ENCODE measurements at regions not wholly inside any gene's neighbourhood (a gene's known extent, or its start where the extent isn't known, plus 50 kb on each side); places are given as distances from the start of the nearest gene placed in this dataset.
"Not testable (repeated sequence)": the region's sequence is repeated elsewhere in the genome, so short reads cannot be mapped to it uniquely, and the experiment has no call there.

- Histone ChIP-seq H3K27me3 (ENCODE audit: low read depth, low read length) (no peaks in the 10 kb centered on the region), H3K4me1 (ENCODE audit: control insufficient read depth in 1 of 2, insufficient read depth in 2 of 2, low read length in 2 of 2) (no peaks in the 10 kb centered on the region), H3K4me3 (ENCODE audit: low read depth in 1 of 2, low read length in 2 of 2) (no peak overlapping the region), H3K27ac (ENCODE audit: low read length) (no peak overlapping the region), H3K36me3 (ENCODE audit: control insufficient read depth in 1 of 2, insufficient read depth in 2 of 2, low read length in 2 of 2) (no peaks in the 10 kb centered on the region), H3K9me3 (ENCODE audit: control insufficient read depth in 1 of 2, low read length in 2 of 2) (no peaks in the 10 kb centered on the region)
These were observed 106.8 kb upstream of the PDE10A start for GRCh38 chr6:165769884-165770283.

- Histone ChIP-seq H3K4me3 (ENCODE audit: low read depth in 1 of 2, low read length in 2 of 2) (no peak overlapping the region), H3K36me3 (ENCODE audit: control insufficient read depth in 1 of 2, insufficient read depth in 2 of 2, low read length in 2 of 2) (no peaks in the 10 kb centered on the region), H3K27ac (ENCODE audit: low read length) (no peak overlapping the region), H3K4me1 (ENCODE audit: control insufficient read depth in 1 of 2, insufficient read depth in 2 of 2, low read length in 2 of 2) (no peaks in the 10 kb centered on the region), H3K27me3 (ENCODE audit: low read depth, low read length) (no peaks in the 10 kb centered on the region), H3K9me3 (ENCODE audit: control insufficient read depth in 1 of 2, low read length in 2 of 2) (no peaks in the 10 kb centered on the region)
These were observed 106.4 kb upstream of the PDE10A start for GRCh38 chr6:165769401-165769800.

GRCh38 chr6:165768961-165769360, 105.9 kb upstream of the PDE10A start:
- no peaks in the 10 kb centered on the region for H3K9me3 ChIP-seq (ENCODE audit: control insufficient read depth in 1 of 2, low read length in 2 of 2)
- no peaks in the 10 kb centered on the region for H3K27me3 ChIP-seq (ENCODE audit: low read depth, low read length)
- no peak overlapping the region for H3K4me3 ChIP-seq (ENCODE audit: low read depth in 1 of 2, low read length in 2 of 2)
- H3K36me3 ChIP-seq (ENCODE audit: control insufficient read depth in 1 of 2, insufficient read depth in 2 of 2, low read length in 2 of 2): no peaks in the 10 kb centered on the region
- no peak overlapping the region for H3K27ac ChIP-seq (ENCODE audit: low read length)
- H3K4me1 ChIP-seq (ENCODE audit: control insufficient read depth in 1 of 2, insufficient read depth in 2 of 2, low read length in 2 of 2): no peaks in the 10 kb centered on the region

GRCh38 chr6:165767228-165767627, 104.2 kb upstream of the PDE10A start:
- H3K4me1 ChIP-seq (ENCODE audit: control insufficient read depth in 1 of 2, insufficient read depth in 2 of 2, low read length in 2 of 2): no peaks in the 10 kb centered on the region
- no peak overlapping the region for H3K27ac ChIP-seq (ENCODE audit: low read length)
- H3K36me3 ChIP-seq (ENCODE audit: control insufficient read depth in 1 of 2, insufficient read depth in 2 of 2, low read length in 2 of 2): no peaks in the 10 kb centered on the region
- H3K4me3 ChIP-seq (ENCODE audit: low read depth in 1 of 2, low read length in 2 of 2): no peak overlapping the region
- peaks cover 0 to 6% of the 10 kb centered on the region in 2 donors for H3K9me3 ChIP-seq (ENCODE audit: control insufficient read depth in 1 of 2, low read length in 2 of 2)
- H3K27me3 ChIP-seq (ENCODE audit: low read depth, low read length): no peaks in the 10 kb centered on the region

- Histone ChIP-seq H3K27me3 (ENCODE audit: low read depth, low read length) (no peaks in the 10 kb centered on the region), H3K9me3 (ENCODE audit: control insufficient read depth in 1 of 2, low read length in 2 of 2) (peaks cover 0 to 9% of the 10 kb centered on the region in 2 donors), H3K4me1 (ENCODE audit: control insufficient read depth in 1 of 2, insufficient read depth in 2 of 2, low read length in 2 of 2) (no peaks in the 10 kb centered on the region), H3K36me3 (ENCODE audit: control insufficient read depth in 1 of 2, insufficient read depth in 2 of 2, low read length in 2 of 2) (no peaks in the 10 kb centered on the region), H3K27ac (ENCODE audit: low read length) (no peak overlapping the region), H3K4me3 (ENCODE audit: low read depth in 1 of 2, low read length in 2 of 2) (no peak overlapping the region)
These were observed 103.4 kb upstream of the PDE10A start for GRCh38 chr6:165766457-165766856.

- H3K9me3 ChIP-seq (ENCODE audit: control insufficient read depth in 1 of 2, low read length in 2 of 2): peaks cover 0 to 11% of the 10 kb centered on the region in 2 donors
- no peak overlapping the region for H3K27ac ChIP-seq (ENCODE audit: low read length)
These were observed 103.0 kb upstream of the PDE10A start for GRCh38 chr6:165766026-165766425.

GRCh38 chr6:165765256-165765655, 102.2 kb upstream of the PDE10A start:
- not testable (repeated sequence) for H3K36me3 ChIP-seq (ENCODE audit: control insufficient read depth in 1 of 2, insufficient read depth in 2 of 2, low read length in 2 of 2); H3K27ac ChIP-seq (ENCODE audit: low read length); H3K4me3 ChIP-seq (ENCODE audit: low read depth in 1 of 2, low read length in 2 of 2); H3K27me3 ChIP-seq (ENCODE audit: low read depth, low read length); H3K4me1 ChIP-seq (ENCODE audit: control insufficient read depth in 1 of 2, insufficient read depth in 2 of 2, low read length in 2 of 2)
- peaks cover 0 to 12% of the 10 kb centered on the region in 2 donors for H3K9me3 ChIP-seq (ENCODE audit: control insufficient read depth in 1 of 2, low read length in 2 of 2)

More at GRCh38 chr6:165766026-165766425, 103.0 kb upstream of the PDE10A start:
- H3K27me3 ChIP-seq (ENCODE audit: low read depth, low read length): no peaks in the 10 kb centered on the region
- no peak overlapping the region for H3K4me3 ChIP-seq (ENCODE audit: low read depth in 1 of 2, low read length in 2 of 2)
- H3K36me3 ChIP-seq (ENCODE audit: control insufficient read depth in 1 of 2, insufficient read depth in 2 of 2, low read length in 2 of 2): no peaks in the 10 kb centered on the region
- no peaks in the 10 kb centered on the region for H3K4me1 ChIP-seq (ENCODE audit: control insufficient read depth in 1 of 2, insufficient read depth in 2 of 2, low read length in 2 of 2)

- H3K27ac ChIP-seq (ENCODE audit: low read length): no peak overlapping the region
- H3K27me3 ChIP-seq (ENCODE audit: low read depth, low read length): no peaks in the 10 kb centered on the region
- H3K4me1 ChIP-seq (ENCODE audit: control insufficient read depth in 1 of 2, insufficient read depth in 2 of 2, low read length in 2 of 2): no peaks in the 10 kb centered on the region
- H3K9me3 ChIP-seq (ENCODE audit: control insufficient read depth in 1 of 2, low read length in 2 of 2): peaks cover 0 to 12% of the 10 kb centered on the region in 2 donors
- H3K36me3 ChIP-seq (ENCODE audit: control insufficient read depth in 1 of 2, insufficient read depth in 2 of 2, low read length in 2 of 2): no peaks in the 10 kb centered on the region
- no peak overlapping the region for H3K4me3 ChIP-seq (ENCODE audit: low read depth in 1 of 2, low read length in 2 of 2)
These were observed 99.8 kb upstream of the PDE10A start for GRCh38 chr6:165762876-165763275.

GRCh38 chr6:165762125-165762524, 99.1 kb upstream of the PDE10A start:
- Histone ChIP-seq H3K27ac (ENCODE audit: low read length) (no peak overlapping the region), H3K4me3 (ENCODE audit: low read depth in 1 of 2, low read length in 2 of 2) (no peak overlapping the region), H3K9me3 (ENCODE audit: control insufficient read depth in 1 of 2, low read length in 2 of 2) (peaks cover 0 to 12% of the 10 kb centered on the region in 2 donors), H3K27me3 (ENCODE audit: low read depth, low read length) (no peaks in the 10 kb centered on the region), H3K4me1 (ENCODE audit: control insufficient read depth in 1 of 2, insufficient read depth in 2 of 2, low read length in 2 of 2) (no peaks in the 10 kb centered on the region), H3K36me3 (ENCODE audit: control insufficient read depth in 1 of 2, insufficient read depth in 2 of 2, low read length in 2 of 2) (no peaks in the 10 kb centered on the region)

- Histone ChIP-seq H3K27ac (ENCODE audit: low read length) (no peak overlapping the region), H3K4me1 (ENCODE audit: control insufficient read depth in 1 of 2, insufficient read depth in 2 of 2, low read length in 2 of 2) (no peaks in the 10 kb centered on the region), H3K4me3 (ENCODE audit: low read depth in 1 of 2, low read length in 2 of 2) (no peak overlapping the region)
These were observed 97.8 kb upstream of the PDE10A start for GRCh38 chr6:165760803-165761185.

GRCh38 chr6:165760126-165760802, 97.2 kb upstream of the PDE10A start:
- Histone ChIP-seq H3K27me3 (ENCODE audit: low read depth, low read length) (no peaks in the 10 kb centered on the region), H3K9me3 (ENCODE audit: control insufficient read depth in 1 of 2, low read length in 2 of 2) (peaks cover 0 to 12% of the 10 kb centered on the region in 2 donors), H3K27ac (ENCODE audit: low read length) (no peak overlapping the region), H3K4me3 (ENCODE audit: low read depth in 1 of 2, low read length in 2 of 2) (no peak overlapping the region), H3K36me3 (ENCODE audit: control insufficient read depth in 1 of 2, insufficient read depth in 2 of 2, low read length in 2 of 2) (no peaks in the 10 kb centered on the region), H3K4me1 (ENCODE audit: control insufficient read depth in 1 of 2, insufficient read depth in 2 of 2, low read length in 2 of 2) (no peaks in the 10 kb centered on the region)

More at GRCh38 chr6:165760803-165761185, 97.8 kb upstream of the PDE10A start:
- Histone ChIP-seq H3K27me3 (ENCODE audit: low read depth, low read length) (no peaks in the 10 kb centered on the region), H3K36me3 (ENCODE audit: control insufficient read depth in 1 of 2, insufficient read depth in 2 of 2, low read length in 2 of 2) (no peaks in the 10 kb centered on the region), H3K9me3 (ENCODE audit: control insufficient read depth in 1 of 2, low read length in 2 of 2) (peaks cover 0 to 12% of the 10 kb centered on the region in 2 donors)

- no peak overlapping the region for H3K4me3 ChIP-seq (ENCODE audit: low read depth in 1 of 2, low read length in 2 of 2)
- H3K27me3 ChIP-seq (ENCODE audit: low read depth, low read length): no peaks in the 10 kb centered on the region
- no peak overlapping the region for H3K27ac ChIP-seq (ENCODE audit: low read length)
- no peaks in the 10 kb centered on the region for H3K36me3 ChIP-seq (ENCODE audit: control insufficient read depth in 1 of 2, insufficient read depth in 2 of 2, low read length in 2 of 2)
- H3K9me3 ChIP-seq (ENCODE audit: control insufficient read depth in 1 of 2, low read length in 2 of 2): peaks cover 0 to 12% of the 10 kb centered on the region in 2 donors
- H3K4me1 ChIP-seq (ENCODE audit: control insufficient read depth in 1 of 2, insufficient read depth in 2 of 2, low read length in 2 of 2): no peaks in the 10 kb centered on the region
These were observed 95.4 kb upstream of the PDE10A start for GRCh38 chr6:165758441-165758840.

Measured in muscle layer of duodenum (tissue), 2 donors.